GM21447 (cell line): ENCODE measurements at regions not wholly inside any gene's neighbourhood (a gene's known extent, or its start where the extent isn't known, plus 50 kb on each side); places are given as distances from the start of the nearest gene placed in this dataset.

ENCODE experiments used
- ATAC-seq: cut with Tn5 transposase; IDR thresholded peaks from one replicate; pipeline ENCODE4 v1.9.1; 2021; ENCODE audit not compliant: unreplicated experiment

DNA sequence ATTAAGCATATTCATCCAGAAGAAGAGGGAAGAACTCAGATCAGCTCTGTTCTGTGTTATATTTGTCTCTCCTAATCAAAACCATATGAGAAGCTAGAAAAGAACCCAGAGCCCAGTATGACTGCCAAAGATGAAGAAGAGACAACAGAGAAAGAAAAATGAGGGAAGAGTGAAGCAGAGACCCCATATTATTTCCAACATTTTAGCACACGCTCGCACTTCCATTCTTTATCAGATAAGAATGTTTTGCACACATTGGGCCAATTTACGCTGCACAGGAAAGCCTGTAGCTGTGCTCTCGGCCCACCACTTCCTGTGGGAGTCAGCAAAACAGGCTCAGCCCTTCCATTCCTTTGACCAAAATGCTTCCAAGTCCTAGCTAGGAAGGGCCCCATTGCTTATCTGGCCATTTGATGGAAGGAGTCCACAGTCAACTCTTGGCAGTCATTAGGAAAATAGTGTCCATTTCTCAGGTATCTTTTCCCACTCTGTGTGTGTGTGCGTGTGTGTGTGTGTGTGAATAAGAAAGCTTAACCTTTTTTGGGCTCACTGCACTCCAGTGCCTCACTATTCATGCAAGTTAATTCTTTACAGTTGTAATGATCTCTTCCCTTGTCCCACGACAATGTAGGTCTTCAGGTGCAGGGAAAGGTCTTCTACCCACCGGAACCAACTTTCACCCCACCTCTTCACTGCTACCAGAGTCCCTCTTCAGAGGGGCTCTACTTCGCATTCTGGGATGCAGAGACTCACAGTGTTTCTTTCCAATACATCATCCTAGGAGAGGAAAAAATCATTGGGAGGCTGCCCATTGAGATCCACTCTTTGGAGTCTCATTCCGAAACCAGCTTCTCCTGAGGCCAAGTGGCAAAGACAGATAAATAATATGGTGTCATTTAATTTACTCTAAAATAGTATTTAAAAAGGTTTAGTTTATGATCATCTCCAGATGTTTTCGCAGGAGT, 237.5 kb downstream of the COG6 start:
- ATAC-seq: no peak

- ATAC-seq: no peak
Measured at GRCh38 chr13:39893808-39894207, 238.3 kb downstream of the COG6 start.

DNA sequence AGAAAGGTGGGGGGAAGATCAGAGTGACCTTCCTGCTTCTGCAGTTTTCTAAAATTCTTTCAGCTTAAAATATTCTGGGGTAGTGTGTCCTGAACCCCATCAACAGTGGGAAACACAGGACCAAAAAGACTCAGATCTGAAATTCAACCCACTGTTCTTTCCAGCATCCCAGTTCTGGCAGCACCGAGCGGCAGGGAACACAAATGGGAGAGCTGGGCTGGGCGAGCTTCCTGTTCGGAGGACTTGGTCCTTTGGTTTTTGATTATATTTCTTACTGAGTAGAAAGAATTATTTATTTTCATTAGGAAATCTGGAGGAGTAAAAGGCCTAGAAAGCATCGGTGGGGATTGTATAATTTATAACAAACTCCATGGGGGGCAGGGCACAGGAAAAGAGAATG, 239.1 kb downstream of the COG6 start:
- ATAC-seq: no peak

DNA sequence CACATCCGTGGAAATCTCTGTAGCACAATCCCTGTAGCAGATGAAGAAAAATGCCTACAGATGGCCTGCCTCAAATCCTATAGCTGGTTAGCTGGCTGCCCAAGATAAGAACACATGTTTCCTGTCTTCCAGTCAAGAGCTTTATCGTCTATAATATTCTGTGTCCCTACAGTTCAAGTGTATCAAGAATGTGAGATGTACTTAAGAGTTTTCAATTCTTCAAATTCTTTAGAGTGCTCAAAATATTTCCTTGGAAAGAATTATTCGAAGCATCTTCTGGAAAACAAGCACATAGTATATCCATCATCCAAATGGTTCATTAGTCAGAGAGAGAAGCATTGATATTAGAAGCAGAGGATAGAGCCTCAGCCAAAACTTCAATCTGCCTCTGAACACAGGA, 239.8 kb downstream of the COG6 start:
- no peak for ATAC-seq

- ATAC-seq: no peak
Measured at GRCh38 chr13:39897636-39898035, 242.2 kb downstream of the COG6 start.

GRCh38 chr13:39900106-39900750, 244.8 kb downstream of the COG6 start:
- ATAC-seq: no peak

GRCh38 chr13:39904959-39905358, 249.5 kb downstream of the COG6 start:
- ATAC-seq: no peak

- no peak for ATAC-seq
Measured at GRCh38 chr13:39909634-39910033, 254.2 kb downstream of the COG6 start.

DNA sequence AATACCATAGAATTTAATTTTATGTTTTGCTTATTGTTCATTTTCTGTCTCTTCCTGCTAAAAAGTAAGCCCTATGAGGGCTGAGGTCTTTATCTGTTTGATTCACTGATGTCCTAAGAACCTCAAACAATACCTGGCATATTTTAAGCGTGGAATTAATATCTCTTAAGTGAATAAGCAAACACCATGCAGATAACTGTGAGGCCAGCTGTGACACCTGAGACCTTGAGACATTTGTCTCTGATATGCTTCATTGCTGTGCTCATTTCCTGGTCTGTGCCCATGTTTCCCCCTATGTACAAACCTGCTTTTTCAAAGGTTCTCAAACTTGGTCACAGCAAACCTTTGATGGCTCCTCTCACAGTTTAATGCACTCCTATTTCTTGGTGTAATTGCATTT, 254.6 kb downstream of the COG6 start:
- no peak for ATAC-seq

DNA sequence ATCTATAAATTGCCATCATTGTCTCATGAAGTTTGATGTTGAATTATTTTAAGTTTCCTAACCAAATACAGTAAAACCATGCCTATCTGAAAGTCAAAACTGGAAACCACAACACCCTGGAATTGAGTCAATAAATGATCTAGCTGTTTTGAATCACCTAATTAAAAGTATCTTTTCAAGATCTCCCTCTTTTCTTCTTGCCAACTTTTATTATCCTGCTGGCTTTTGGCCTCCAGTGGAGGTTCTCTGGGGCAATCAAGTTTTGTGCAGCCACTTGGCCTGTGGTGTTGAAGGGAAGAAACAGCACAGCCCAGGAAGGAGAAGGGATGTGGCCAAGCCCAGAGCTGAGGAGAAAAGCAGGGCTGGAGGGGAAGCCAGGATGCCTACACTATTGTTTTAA, 255.4 kb downstream of the COG6 start:
- no peak for ATAC-seq

GRCh38 chr13:39913339-39913738, 257.9 kb downstream of the COG6 start:
- no peak for ATAC-seq

DNA sequence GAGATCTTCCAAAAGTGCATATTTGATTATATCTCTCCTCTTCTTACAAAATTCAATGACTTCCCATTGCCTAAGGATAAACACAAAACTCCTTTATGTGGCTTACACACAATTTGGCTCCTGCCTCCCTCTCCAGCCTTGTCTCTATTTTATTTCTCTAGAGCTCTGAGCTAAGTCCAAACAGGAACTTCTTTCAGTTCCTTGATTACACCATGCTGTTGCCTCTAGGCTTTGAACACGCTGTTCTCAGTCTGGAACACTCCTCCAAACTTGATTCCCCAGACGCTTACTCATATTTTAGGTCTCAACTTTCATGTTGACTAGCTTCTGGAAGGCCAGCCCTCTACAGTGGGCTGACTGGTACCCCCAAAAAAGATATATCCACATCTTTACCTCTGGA, 258.5 kb downstream of the COG6 start:
- ATAC-seq: no peak

DNA sequence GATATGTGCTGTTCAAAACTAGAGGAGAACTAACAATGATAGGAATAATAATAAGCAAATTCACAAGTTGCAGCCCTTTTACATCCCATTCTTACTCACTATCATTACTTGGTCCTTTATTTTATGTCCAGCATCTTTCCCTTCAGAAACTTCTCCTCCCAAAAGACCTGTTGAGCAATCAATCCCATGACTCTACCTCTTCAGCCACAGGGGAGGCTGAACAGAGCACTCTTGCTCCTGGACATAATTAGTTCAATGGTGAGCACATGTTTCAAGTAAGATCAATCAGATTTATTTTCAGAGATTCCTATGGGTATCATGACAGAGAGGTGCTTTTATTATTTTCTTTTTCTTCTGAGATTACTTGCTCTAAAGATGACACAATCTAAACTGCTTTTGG, 260.0 kb downstream of the COG6 start:
- ATAC-seq: no peak

GRCh38 chr13:39916330-39916729, 260.9 kb downstream of the COG6 start:
- no peak for ATAC-seq

GRCh38 chr13:39918620-39919236, 263.3 kb downstream of the COG6 start:
- no peak for ATAC-seq

DNA sequence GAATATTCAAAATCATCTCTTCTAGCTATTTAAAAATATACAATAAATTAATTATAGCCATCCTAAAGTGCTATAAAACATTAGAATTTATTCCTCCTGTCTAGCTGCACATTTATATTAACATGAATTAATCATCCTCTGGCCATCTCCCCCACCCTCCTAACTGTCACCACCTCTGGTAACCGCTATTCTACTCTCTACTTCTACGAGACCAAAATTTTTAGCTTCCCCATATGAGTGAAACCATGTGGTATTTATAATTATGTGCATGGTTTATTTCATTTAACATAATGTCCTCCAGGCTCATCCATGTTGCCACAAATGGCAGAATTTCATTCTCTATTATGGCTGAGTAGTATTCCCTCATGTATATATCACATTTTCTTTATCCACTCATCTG, 265.2 kb downstream of the COG6 start:
- ATAC-seq: no peak

DNA sequence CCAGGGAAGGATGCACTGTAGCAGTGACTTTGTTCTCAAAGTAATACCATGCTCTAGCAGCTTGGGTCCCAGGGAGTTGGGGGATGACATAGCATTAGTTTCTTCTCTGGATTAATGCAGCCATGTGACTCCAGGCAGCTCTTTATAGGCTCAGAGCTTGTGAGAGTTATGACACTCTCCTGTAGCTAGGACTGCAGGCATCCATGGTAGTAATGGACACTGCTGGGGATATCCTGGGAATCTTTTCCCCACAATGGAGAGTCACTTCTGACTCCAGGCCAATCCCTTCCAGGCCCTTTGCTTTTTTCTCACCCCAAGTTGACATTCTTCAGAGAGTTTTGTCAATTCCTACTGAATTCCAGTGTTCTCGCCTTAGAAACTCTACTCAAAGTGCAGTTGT, 270.9 kb downstream of the COG6 start:
- no peak for ATAC-seq

- ATAC-seq: no peak
Measured at GRCh38 chr13:39928261-39928660, 272.8 kb downstream of the COG6 start.

DNA sequence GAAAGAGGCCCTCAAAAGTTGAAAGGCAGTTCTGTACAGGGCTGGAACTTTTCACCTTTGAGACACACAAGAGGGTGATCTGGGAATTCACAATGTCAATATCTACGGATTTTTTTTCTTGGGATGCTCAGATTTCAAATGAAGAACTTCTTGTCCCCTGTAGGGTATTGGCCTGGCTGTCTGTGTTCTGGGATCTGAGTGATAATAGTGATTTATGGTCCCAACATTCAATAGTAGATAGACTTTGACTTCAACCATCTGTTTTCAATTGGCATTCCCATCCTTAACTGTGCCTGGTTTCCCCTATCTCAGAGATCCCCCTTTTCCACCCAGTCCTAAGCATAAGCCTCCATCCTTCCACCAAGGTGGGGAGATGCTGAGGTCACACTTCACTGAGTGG, 274.1 kb downstream of the COG6 start:
- no peak for ATAC-seq

GRCh38 chr13:39930060-39930459, 274.6 kb downstream of the COG6 start:
- no peak for ATAC-seq

GRCh38 chr13:39930544-39931444, 275.3 kb downstream of the COG6 start:
- no peak for ATAC-seq
